Fibroblast of mammary gland (primary cell): ENCODE measurements at regions not wholly inside any gene's neighbourhood (a gene's known extent, or its start where the extent isn't known, plus 50 kb on each side); places are given as distances from the start of the nearest gene placed in this dataset.

Experiments
- DNase-seq: peaks from one replicate; pipeline ENCODE4 v3.0.0-alpha.2; 2010; ENCODE audit warnings: low read depth
- H3K4me3 ChIP-seq: 2 replicates; pipeline ENCODE4 v1.5.1; 2011; ENCODE audit warnings: low read depth, mild to moderate bottlenecking, low read length, moderate library complexity; ENCODE audit not compliant: control insufficient read depth
- CTCF ChIP-seq: conservative IDR thresholded peaks from 2 replicates; pipeline ENCODE4 v1.5.1; 2011; ENCODE audit warnings: low read depth, low read length, inconsistent platforms; ENCODE audit not compliant: control insufficient read depth, insufficient read depth

- DNase-seq: no peak
- no peak overlapping the region for H3K4me3 ChIP-seq
- TF ChIP-seq CTCF: no peak
These were observed 710.3 kb upstream of the KIRREL3 start for GRCh38 chr11:127710831-127711230.

- no peak for TF ChIP-seq CTCF
- no peak overlapping the region for H3K4me3 ChIP-seq
These were observed 709.4 kb upstream of the KIRREL3 start for GRCh38 chr11:127709960-127710359.

GRCh38 chr11:127693686-127694085 is 693.1 kb upstream of the KIRREL3 start:
- DNase-seq: no peak
- no peak for TF ChIP-seq CTCF

More at GRCh38 chr11:127709960-127710359, 709.4 kb upstream of the KIRREL3 start:
- no peak for DNase-seq

GRCh38 chr11:127683321-127683720 is 682.8 kb upstream of the KIRREL3 start:
- TF ChIP-seq CTCF: no peak
- no peak for DNase-seq
- H3K4me3 ChIP-seq: no peak overlapping the region

More at GRCh38 chr11:127693686-127694085, 693.1 kb upstream of the KIRREL3 start:
- H3K4me3 ChIP-seq: no peak overlapping the region

GRCh38 chr11:127679816-127680545 is 679.4 kb upstream of the KIRREL3 start:
- no peak for DNase-seq
- no peak overlapping the region for H3K4me3 ChIP-seq
- no peak for TF ChIP-seq CTCF

- no peak for TF ChIP-seq CTCF
- DNase-seq: no peak
- no peak overlapping the region for H3K4me3 ChIP-seq
These were observed 678.1 kb upstream of the KIRREL3 start for GRCh38 chr11:127678631-127679030.

- TF ChIP-seq CTCF: no peak
- H3K4me3 ChIP-seq: no peak overlapping the region
- no peak for DNase-seq
These were observed 677.3 kb upstream of the KIRREL3 start for GRCh38 chr11:127677660-127678425.
